ENCODE measurements at regions not wholly inside any gene's neighbourhood (a gene's known extent, or its start where the extent isn't known, plus 50 kb on each side); places are given as distances from the start of the nearest gene placed in this dataset.

DNA sequence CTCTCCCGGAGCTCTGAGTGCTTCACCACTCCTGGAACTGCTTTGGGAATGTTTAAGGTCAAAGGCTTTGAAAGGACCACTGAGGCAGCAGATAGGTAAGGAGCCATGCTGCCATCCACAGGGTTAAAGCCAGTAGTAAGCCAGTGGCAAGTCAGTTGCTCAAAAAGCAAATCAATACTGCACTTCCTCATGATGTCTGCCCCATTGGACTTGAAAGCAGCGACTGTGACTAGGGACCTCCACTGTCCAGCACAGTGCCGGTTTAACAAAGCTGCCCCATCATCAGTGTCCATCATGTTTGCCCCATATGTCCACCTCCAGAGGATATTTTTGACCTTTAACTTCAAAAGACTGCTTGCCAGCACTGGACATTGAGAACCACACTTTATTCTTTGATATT lies 49.9 kb upstream of the FGF13 start:
- no peak overlapping the region for H3K4ac ChIP-seq (replicated peaks; ENCODE audit: insufficient read length, low read depth, low read length)
- ChIA-PET POLR2A (ENCODE audit: partially characterized antibody) (no interaction called here), CTCF (ENCODE audit: partially characterized antibody) (interaction anchor here (0.8 to 1.4 kb wide), 4 partner anchors 14 to 396 kb away, joined by 3 to 4 read pairs (median 3); no protein-coding TSS in a partner anchor)
- H3K27me3 ChIP-seq (replicated peaks in 1 of 4; ENCODE audit: control insufficient read depth in 3 of 4, extremely low read depth in 1 of 4, insufficient read depth in 3 of 4, low read length in 3 of 4) = no peaks in the 10 kb centered on the region
- no peaks in the 10 kb centered on the region for H3K9me3 ChIP-seq (ENCODE audit: insufficient read depth in 2 of 2, low read depth in 1 of 2, low read length in 1 of 2)
- no peak overlapping the region for H2BK20ac ChIP-seq (ENCODE audit: low read length)
- H3K4me3 ChIP-seq (ENCODE audit: extremely low read depth in 1 of 4, insufficient read depth in 2 of 4, low read depth in 3 of 4, low read length in 4 of 4) = no peak overlapping the region
- H2AK5ac ChIP-seq (ENCODE audit: low read depth, low read length) = no peak overlapping the region
- no peak overlapping the region for H4K91ac ChIP-seq (replicated peaks; ENCODE audit: insufficient read length, low read length)
- H3K23me2 ChIP-seq (ENCODE audit: low read depth, low read length) = no peaks in the 10 kb centered on the region
- no peak overlapping the region for H3K18ac ChIP-seq (ENCODE audit: extremely low read depth, low read length)
- H3K14ac ChIP-seq (ENCODE audit: insufficient read length) = no peak overlapping the region
- no peak overlapping the region for H4K5ac ChIP-seq (ENCODE audit: insufficient read length, low read depth, low read length)
- no peaks in the 10 kb centered on the region for H3K4me1 ChIP-seq (replicated peaks in 1 of 4; ENCODE audit: control insufficient read depth in 3 of 4, insufficient read depth in 4 of 4, low read length in 3 of 4)
- H2BK12ac ChIP-seq (ENCODE audit: low read depth, low read length) = no peak overlapping the region
- H2BK120ac ChIP-seq (replicated peaks; ENCODE audit: low read depth, low read length) = no peak overlapping the region
- no peaks in the 10 kb centered on the region for H3K36me3 ChIP-seq (ENCODE audit: control insufficient read depth in 2 of 4, insufficient read depth in 4 of 4, low read length in 3 of 4)
- no peak overlapping the region for H2BK15ac ChIP-seq (ENCODE audit: low read length)
- H4K8ac ChIP-seq (ENCODE audit: extremely low read depth, insufficient read depth, low read length) = no peak overlapping the region
- H3K79me1 ChIP-seq (ENCODE audit: low read depth, low read length) = no peaks in the 10 kb centered on the region
- WGBS, 2 experiments (ENCODE audit: extremely low coverage in 1 of 2, insufficient coverage in 1 of 2, insufficient read length in 1 of 2, insufficient replicate concordance in 2 of 2, low coverage in 1 of 2, low lambda C conversion rate in 2 of 2, missing lambda C conversion rate in 1 of 2) = 92% methylated on average over 2 of the region's 3 CpGs; no CpG with 5 or more reads in 1 of the 2 experiments
- no peaks in the 10 kb centered on the region for H4K20me1 ChIP-seq (replicated peaks in 1 of 2; ENCODE audit: control insufficient read depth in 1 of 2, insufficient read depth in 2 of 2, low read length in 2 of 2)
- no peaks in the 10 kb centered on the region for H3K79me2 ChIP-seq (ENCODE audit: control insufficient read depth in 1 of 2, insufficient read depth in 2 of 2, low read length in 2 of 2)
- H2BK5ac ChIP-seq (ENCODE audit: low read depth, low read length) = no peak overlapping the region
- FAIRE-seq (no peak), DNase-seq (ENCODE audit: low read depth in 1 of 2, low spot score in 2 of 2) (no peak)
- H3K4me2 ChIP-seq (ENCODE audit: insufficient read depth in 1 of 2, low read depth in 2 of 2, low read length in 2 of 2) = no peak overlapping the region
- H3K56ac ChIP-seq (replicated peaks; ENCODE audit: insufficient read length, low read depth, low read length) = no peak overlapping the region
- no peak for TF ChIP-seq CTBP2 (IDR thresholded peaks at IDR 0.05; ENCODE audit: borderline replicate concordance, insufficient read depth, insufficient read length, low read length)
- no peak for TF ChIP-seq CBX8 (IDR thresholded peaks at IDR 0.05; ENCODE audit: borderline replicate concordance, low read depth, low read length)
- no peak for TF ChIP-seq RXRA (IDR thresholded peaks at IDR 0.05; ENCODE audit: insufficient read depth, low read depth, low read length)
- no peak for TF ChIP-seq EP300 (IDR thresholded peaks at IDR 0.05; ENCODE audit: borderline replicate concordance in 1 of 2, low read depth in 2 of 2, low read length in 2 of 2)
- TF ChIP-seq, protein P1, sequence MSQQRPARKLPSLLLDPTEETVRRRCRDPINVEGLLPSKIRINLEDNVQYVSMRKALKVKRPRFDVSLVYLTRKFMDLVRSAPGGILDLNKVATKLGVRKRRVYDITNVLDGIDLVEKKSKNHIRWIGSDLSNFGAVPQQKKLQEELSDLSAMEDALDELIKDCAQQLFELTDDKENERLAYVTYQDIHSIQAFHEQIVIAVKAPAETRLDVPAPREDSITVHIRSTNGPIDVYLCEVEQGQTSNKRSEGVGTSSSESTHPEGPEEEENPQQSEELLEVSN (IDR thresholded peaks at IDR 0.05) = no peak
- no peak for TF ChIP-seq SP4 (IDR thresholded peaks at IDR 0.05; ENCODE audit: low read length)
- TF ChIP-seq HDAC6 (IDR thresholded peaks at IDR 0.05; ENCODE audit: low read depth, low read length) = no peak
- no peak for TF ChIP-seq GABPA (IDR thresholded peaks at IDR 0.05; ENCODE audit: borderline replicate concordance, insufficient read depth, low read length)
- TF ChIP-seq SAP30 (IDR thresholded peaks at IDR 0.05; ENCODE audit: insufficient read depth, insufficient replicate concordance, low read length) = no peak
- TF ChIP-seq, protein P2, sequence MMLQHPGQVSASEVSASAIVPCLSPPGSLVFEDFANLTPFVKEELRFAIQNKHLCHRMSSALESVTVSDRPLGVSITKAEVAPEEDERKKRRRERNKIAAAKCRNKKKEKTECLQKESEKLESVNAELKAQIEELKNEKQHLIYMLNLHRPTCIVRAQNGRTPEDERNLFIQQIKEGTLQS (IDR thresholded peaks at IDR 0.05; ENCODE audit: insufficient read depth, low read depth, low read length) = no peak
- TF ChIP-seq CHD1 (IDR thresholded peaks at IDR 0.05; ENCODE audit: low read depth, low read length) = no peak
- no peak for TF ChIP-seq SP1 (IDR thresholded peaks at IDR 0.05; ENCODE audit: low read depth, low read length)
- TF ChIP-seq TCF12 (IDR thresholded peaks at IDR 0.05; ENCODE audit: low read depth, low read length) = no peak
- TF ChIP-seq POLR2A (IDR thresholded peaks at IDR 0.05; ENCODE audit: control extremely low read depth in 1 of 2, low read depth in 2 of 2, low read length in 2 of 2) = no peak
- no peak overlapping the region for H2AFZ ChIP-seq (ENCODE audit: low read length)
- no peak overlapping the region for H3K27ac ChIP-seq (ENCODE audit: low read depth, low read length)
- no peak overlapping the region for H3K9ac ChIP-seq (replicated peaks in 1 of 4; ENCODE audit: extremely low read depth in 1 of 4, low read depth in 3 of 4, low read length in 3 of 4)
- H3K23ac ChIP-seq (ENCODE audit: insufficient read length) = no peak overlapping the region
